IMR-90 (cell line): ENCODE measurements at regions not wholly inside any gene's neighbourhood (a gene's known extent, or its start where the extent isn't known, plus 50 kb on each side); places are given as distances from the start of the nearest gene placed in this dataset.

Experiments used
- ATAC-seq: fragments of 200-7000 bp; cut with Tn5 transposase; 2 replicates; pipeline ENCODE4 v1.9.1; 2020; ENCODE audit warnings: low read depth, mild to moderate bottlenecking, moderate library complexity
- BruUV-seq: library from RNA; stranded (reverse); fragments of 400-500 nt; replicated peaks from 2 replicates; lab custom pipeline; 2021; lab: Mats Ljungman, UMichigan
- CTCF ChIA-PET: fragments of 300-600 bp; formaldehyde crosslinking; extraction: SDS; loops from one replicate; lab custom pipeline; 2021; ENCODE audit warnings: antibody characterized with exemption; lab: Yijun Ruan, JAX
- POLR2A ChIA-PET: fragments of 300-600 bp; sonication (Branson Sonifier 250); formaldehyde crosslinking; loops from one replicate; lab custom pipeline; 2022; ENCODE audit warnings: antibody characterized with exemption; ENCODE audit not compliant: unreplicated experiment; lab: Charles Lee
- DNase-seq: peaks from one replicate; pipeline ENCODE4 v3.0.0; 2013
- H2AFZ ChIP-seq: replicated peaks from 2 replicates; pipeline ENCODE3; 2013; ENCODE audit warnings: low read length, mild to moderate bottlenecking; ENCODE audit not compliant: poor library complexity
- H2AK5ac ChIP-seq: 2 replicates; pipeline ENCODE4 v1.6.1; 2013; ENCODE audit warnings: low read depth, low read length, inconsistent platforms
- H2AK9ac ChIP-seq: replicated peaks from 2 replicates; pipeline ENCODE3; 2013; ENCODE audit warnings: mild to moderate bottlenecking, low read depth, low read length, moderate library complexity; ENCODE audit not compliant: poor library complexity
- H2BK120ac ChIP-seq: 2 replicates; pipeline ENCODE4 v1.6.1; 2013; ENCODE audit warnings: low read depth, low read length, inconsistent platforms
- H2BK15ac ChIP-seq: 3 replicates; pipeline ENCODE4 v1.6.1; 2013; ENCODE audit warnings: low read depth, low read length, inconsistent platforms
- H2BK20ac ChIP-seq: 2 replicates; pipeline ENCODE4 v1.6.1; 2013; ENCODE audit warnings: low read depth, mild to moderate bottlenecking, inconsistent platforms, low read length, moderate library complexity
- H2BK5ac ChIP-seq: 2 replicates; pipeline ENCODE4 v1.6.1; 2013; ENCODE audit warnings: mild to moderate bottlenecking, low read depth, low read length, inconsistent platforms; ENCODE audit not compliant: poor library complexity, severe bottlenecking
- H3K14ac ChIP-seq: replicated peaks from 2 replicates; pipeline ENCODE4 v1.6.1; 2013; ENCODE audit warnings: low read depth, low read length, inconsistent platforms
- H3K18ac ChIP-seq: 2 replicates; pipeline ENCODE4 v1.6.1; 2013; ENCODE audit warnings: low read depth, low read length, control low read depth
- H3K23ac ChIP-seq: 2 replicates; pipeline ENCODE4 v1.6.1; 2013; ENCODE audit warnings: low read depth, low read length, inconsistent platforms
- H3K27ac ChIP-seq: 2 replicates; pipeline ENCODE4 v1.5.1; 2013; ENCODE audit warnings: mild to moderate bottlenecking, control low read depth, low read length; ENCODE audit not compliant: insufficient read depth
- H3K27me3 ChIP-seq: 2 replicates; pipeline ENCODE4 v1.6.1; 2013; ENCODE audit warnings: low read length; ENCODE audit not compliant: control insufficient read depth, insufficient read depth
- H3K36me3 ChIP-seq: 2 replicates; pipeline ENCODE4 v1.6.1; 2013; ENCODE audit warnings: low read length, mixed read lengths; ENCODE audit not compliant: control insufficient read depth, insufficient read depth
- H3K4ac ChIP-seq: 2 replicates; pipeline ENCODE4 v1.6.1; 2013; ENCODE audit warnings: low read depth, low read length, inconsistent platforms
- H3K4me1 ChIP-seq: 2 replicates; pipeline ENCODE4 v1.6.1; 2013; ENCODE audit warnings: low read length, mixed read lengths; ENCODE audit not compliant: control insufficient read depth, insufficient read depth
- H3K4me2 ChIP-seq: 2 replicates; pipeline ENCODE4 v1.6.1; 2013; ENCODE audit warnings: low read depth, mild to moderate bottlenecking, control low read depth, low read length, moderate library complexity
- H3K4me3 ChIP-seq: 2 replicates; pipeline ENCODE4 v1.5.1; 2013; ENCODE audit warnings: low read depth, mild to moderate bottlenecking, control low read depth, low read length, moderate library complexity; ENCODE audit not compliant: insufficient read depth
- H3K56ac ChIP-seq: 2 replicates; pipeline ENCODE4 v1.6.1; 2013; ENCODE audit warnings: low read length, inconsistent platforms; ENCODE audit not compliant: insufficient read depth; ENCODE audit errors: extremely low read depth
- H3K79me1 ChIP-seq, 2 experiments: 2 replicates each; pipeline ENCODE4 v1.6.1; 2013; ENCODE audit warnings: low read length in 2 of 2, inconsistent platforms in 1 of 2, low read depth in 1 of 2
- H3K9ac ChIP-seq: 2 replicates; pipeline ENCODE4 v1.6.1; 2013; ENCODE audit warnings: low read depth, low read length, control low read depth
- H3K9me1 ChIP-seq: 2 replicates; pipeline ENCODE4 v1.6.1; 2013; ENCODE audit warnings: low read length, inconsistent platforms; ENCODE audit not compliant: insufficient read depth
- H3K9me3 ChIP-seq: 2 replicates; pipeline ENCODE4 v1.6.1; 2013; ENCODE audit warnings: low read length; ENCODE audit not compliant: control insufficient read depth, insufficient read depth
- H4K20me1 ChIP-seq: 2 replicates; pipeline ENCODE4 v1.6.1; 2013; ENCODE audit warnings: low read length, inconsistent platforms; ENCODE audit not compliant: insufficient read depth
- H4K5ac ChIP-seq: 2 replicates; pipeline ENCODE4 v1.6.1; 2013; ENCODE audit warnings: mild to moderate bottlenecking, low read depth, low read length, control low read depth
- H4K8ac ChIP-seq, 2 experiments: 2 replicates each; pipeline ENCODE4 v1.6.1; 2013; ENCODE audit warnings: low read depth in 2 of 2, low read length in 2 of 2, control low read depth in 1 of 2, inconsistent platforms in 1 of 2
- H4K91ac ChIP-seq: 2 replicates; pipeline ENCODE4 v1.6.1; 2013; ENCODE audit warnings: low read depth, low read length, inconsistent platforms; ENCODE audit not compliant: insufficient read depth
- BHLHE40 ChIP-seq: fragments of 150-350 bp; IDR thresholded peaks from 2 replicates; pipeline ENCODE4 v1.6.1; 2016; ENCODE audit warnings: mild to moderate bottlenecking, low read depth, low read length
- CEBPB ChIP-seq: IDR thresholded peaks from 2 replicates; pipeline ENCODE4 v1.6.1; 2012; ENCODE audit warnings: low read depth, low read length, improper control_type of control experiment
- CHD1 ChIP-seq: IDR thresholded peaks from 2 replicates; pipeline ENCODE4 v1.6.1; 2012; ENCODE audit warnings: low read depth, low read length, improper control_type of control experiment
- ELK1 ChIP-seq: fragments of 150-350 bp; IDR thresholded peaks from 2 replicates; pipeline ENCODE4 v1.6.1; 2016; ENCODE audit warnings: low read depth, mild to moderate bottlenecking, low read length, moderate library complexity, borderline replicate concordance
- FOS ChIP-seq: fragments of 150-350 bp; IDR thresholded peaks from 2 replicates; pipeline ENCODE4 v1.6.1; 2016; ENCODE audit warnings: low read depth, low read length
- MAFK ChIP-seq: IDR thresholded peaks from 2 replicates; pipeline ENCODE4 v1.6.1; 2012; ENCODE audit warnings: low read depth, low read length, improper control_type of control experiment
- MAZ ChIP-seq: IDR thresholded peaks from 2 replicates; pipeline ENCODE4 v1.6.1; 2012; ENCODE audit warnings: low read depth, mild to moderate bottlenecking, low read length, improper control_type of control experiment, moderate library complexity, borderline replicate concordance
- MXI1 ChIP-seq: IDR thresholded peaks from 2 replicates; pipeline ENCODE4 v1.6.1; 2012; ENCODE audit warnings: low read depth, mild to moderate bottlenecking, low read length, moderate library complexity, borderline replicate concordance
- NFE2L2 ChIP-seq: fragments of 150-350 bp; IDR thresholded peaks from 2 replicates; pipeline ENCODE4 v1.6.1; 2016; ENCODE audit warnings: low read depth, mild to moderate bottlenecking, low read length
- POLR2A ChIP-seq: IDR thresholded peaks from 2 replicates; pipeline ENCODE4 v1.6.1; 2012; ENCODE audit warnings: mild to moderate bottlenecking, low read depth, low read length
- RAD21 ChIP-seq: IDR thresholded peaks from 2 replicates; pipeline ENCODE4 v1.6.1; 2012; ENCODE audit warnings: low read length, improper control_type of control experiment
- RCOR1 ChIP-seq: IDR thresholded peaks from 2 replicates; pipeline ENCODE4 v1.6.1; 2012; ENCODE audit warnings: mild to moderate bottlenecking, low read length, improper control_type of control experiment; ENCODE audit not compliant: insufficient replicate concordance
- RFX5 ChIP-seq: IDR thresholded peaks from 2 replicates; pipeline ENCODE4 v1.8.0; 2012; ENCODE audit warnings: low read depth, mild to moderate bottlenecking, low read length, moderate library complexity
- SMC3 ChIP-seq: fragments of 150-350 bp; IDR thresholded peaks from 2 replicates; pipeline ENCODE4 v1.6.1; 2016; ENCODE audit warnings: low read depth, mild to moderate bottlenecking, antibody characterized with exemption, low read length, moderate library complexity
- WGBS, 2 experiments: methylation state at CpG; one replicate each; pipeline versions ENCODE4 v1.1.5 to v1.1.7; 2013; ENCODE audit warnings: missing lambda C conversion rate in 2 of 2; ENCODE audit not compliant: insufficient read length in 1 of 2; ENCODE audit errors: extremely low coverage in 2 of 2; 5-methylcytosine and 5-hydroxymethylcytosine counted together
- dilution Hi-C: fragments of 300-500 bp; cut with HindIII; formaldehyde crosslinking; loops from one replicate; pipeline ENCODE4 v1.14.3; 2018; ENCODE audit warnings: low sequenced_read_pairs; ENCODE audit not compliant: unreplicated experiment
- in situ Hi-C: fragments of 300-500 bp; cut with MboI; formaldehyde crosslinking; loops from 3 replicates; pipeline ENCODE4 v1.14.3; 2019; ENCODE audit warnings: low sequenced_read_pairs, inconsistent platforms, mixed read lengths
- intact Hi-C: fragments of 100-400 bp; cut with micrococcal nuclease; formaldehyde crosslinking; loops from 2 replicates; pipeline ENCODE4 v1.10.0; 2022
- TF ChIP-seq, protein P1 (sequence below): fragments of 150-350 bp; IDR thresholded peaks from 2 replicates; pipeline ENCODE4 v1.6.1; 2017; ENCODE audit warnings: mild to moderate bottlenecking, antibody characterized with exemption, low read length, low read depth
- TF ChIP-seq, protein P2 (sequence below): conservative IDR thresholded peaks from 2 replicates; pipeline ENCODE4 v1.5.1; 2012; ENCODE audit warnings: mild to moderate bottlenecking, low read depth, low read length, improper control_type of control experiment

DNA sequence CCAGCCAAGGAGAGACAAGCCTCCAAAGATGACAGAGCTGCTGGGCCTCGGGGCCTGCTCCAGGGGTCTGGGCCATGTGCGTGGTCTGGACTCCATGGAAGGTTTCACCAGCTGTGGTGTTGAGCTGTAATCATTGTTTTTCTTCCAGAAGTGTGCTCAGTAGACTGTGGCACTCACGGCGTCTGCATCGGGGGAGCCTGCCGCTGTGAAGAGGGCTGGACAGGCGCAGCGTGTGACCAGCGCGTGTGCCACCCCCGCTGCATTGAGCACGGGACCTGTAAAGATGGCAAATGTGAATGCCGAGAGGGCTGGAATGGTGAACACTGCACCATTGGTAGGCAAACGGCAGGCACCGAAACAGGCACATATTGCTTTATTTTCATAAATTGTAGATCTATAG, 164.8 kb upstream of the WWC1 start:
- H2BK120ac ChIP-seq = no peak overlapping the region
- H3K23ac ChIP-seq = no peak overlapping the region
- no peak overlapping the region for H2BK20ac ChIP-seq
- in situ Hi-C loops (no loop called here), dilution Hi-C loops (no loop called here), intact Hi-C loops (no loop called here)
- H3K4me3 ChIP-seq = no peak overlapping the region
- no peak for ATAC-seq
- no peak overlapping the region for H2AK9ac ChIP-seq
- 99% methylated on average over 11 of the region's 15 CpGs; no CpG with 5 or more reads in 1 of the 2 experiments for WGBS, 2 experiments
- H3K9me1 ChIP-seq = no peaks in the 10 kb centered on the region
- H3K4ac ChIP-seq = no peak overlapping the region
- DNase-seq = no peak
- H4K5ac ChIP-seq = no peak overlapping the region
- no TSS peak for BruUV-seq
- no peaks in the 10 kb centered on the region for H3K79me1 ChIP-seq
- no peaks in the 10 kb centered on the region for H3K27me3 ChIP-seq
- H4K8ac ChIP-seq = no peak overlapping the region
- no peak overlapping the region for H3K14ac ChIP-seq
- no peak overlapping the region for H3K4me2 ChIP-seq
- no peak overlapping the region for H3K9ac ChIP-seq
- H3K36me3 ChIP-seq = no peaks in the 10 kb centered on the region
- ChIA-PET CTCF (no interaction called here), POLR2A (no interaction called here)
- H2AK5ac ChIP-seq = no peak overlapping the region
- no peak overlapping the region for H2BK5ac ChIP-seq
- no peak overlapping the region for H3K27ac ChIP-seq
- no peaks in the 10 kb centered on the region for H4K20me1 ChIP-seq
- no peak overlapping the region for H4K91ac ChIP-seq
- no peaks in the 10 kb centered on the region for H3K4me1 ChIP-seq
- H3K56ac ChIP-seq = no peak overlapping the region
- TF ChIP-seq RFX5 = no peak
- no peak for TF ChIP-seq ELK1
- TF ChIP-seq POLR2A = no peak
- TF ChIP-seq BHLHE40 = no peak
- no peak for TF ChIP-seq RCOR1
- no peak for TF ChIP-seq NFE2L2
- no peak for TF ChIP-seq CHD1
- no peak for TF ChIP-seq MXI1
- TF ChIP-seq, protein P1, sequence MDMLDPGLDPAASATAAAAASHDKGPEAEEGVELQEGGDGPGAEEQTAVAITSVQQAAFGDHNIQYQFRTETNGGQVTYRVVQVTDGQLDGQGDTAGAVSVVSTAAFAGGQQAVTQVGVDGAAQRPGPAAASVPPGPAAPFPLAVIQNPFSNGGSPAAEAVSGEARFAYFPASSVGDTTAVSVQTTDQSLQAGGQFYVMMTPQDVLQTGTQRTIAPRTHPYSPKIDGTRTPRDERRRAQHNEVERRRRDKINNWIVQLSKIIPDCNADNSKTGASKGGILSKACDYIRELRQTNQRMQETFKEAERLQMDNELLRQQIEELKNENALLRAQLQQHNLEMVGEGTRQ = no peak
- TF ChIP-seq RAD21 = no peak
- TF ChIP-seq FOS = no peak
- no peak for TF ChIP-seq MAFK
- TF ChIP-seq MAZ = no peak
- no peak for TF ChIP-seq SMC3
- TF ChIP-seq, protein P2, sequence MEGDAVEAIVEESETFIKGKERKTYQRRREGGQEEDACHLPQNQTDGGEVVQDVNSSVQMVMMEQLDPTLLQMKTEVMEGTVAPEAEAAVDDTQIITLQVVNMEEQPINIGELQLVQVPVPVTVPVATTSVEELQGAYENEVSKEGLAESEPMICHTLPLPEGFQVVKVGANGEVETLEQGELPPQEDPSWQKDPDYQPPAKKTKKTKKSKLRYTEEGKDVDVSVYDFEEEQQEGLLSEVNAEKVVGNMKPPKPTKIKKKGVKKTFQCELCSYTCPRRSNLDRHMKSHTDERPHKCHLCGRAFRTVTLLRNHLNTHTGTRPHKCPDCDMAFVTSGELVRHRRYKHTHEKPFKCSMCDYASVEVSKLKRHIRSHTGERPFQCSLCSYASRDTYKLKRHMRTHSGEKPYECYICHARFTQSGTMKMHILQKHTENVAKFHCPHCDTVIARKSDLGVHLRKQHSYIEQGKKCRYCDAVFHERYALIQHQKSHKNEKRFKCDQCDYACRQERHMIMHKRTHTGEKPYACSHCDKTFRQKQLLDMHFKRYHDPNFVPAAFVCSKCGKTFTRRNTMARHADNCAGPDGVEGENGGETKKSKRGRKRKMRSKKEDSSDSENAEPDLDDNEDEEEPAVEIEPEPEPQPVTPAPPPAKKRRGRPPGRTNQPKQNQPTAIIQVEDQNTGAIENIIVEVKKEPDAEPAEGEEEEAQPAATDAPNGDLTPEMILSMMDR = no peak
- TF ChIP-seq CEBPB = no peak
- H2BK15ac ChIP-seq = no peak overlapping the region
- H2AFZ ChIP-seq = no peak overlapping the region
- no peak overlapping the region for H3K18ac ChIP-seq
- no peaks in the 10 kb centered on the region for H3K9me3 ChIP-seq
